ENCODE measurements at regions not wholly inside any gene's neighbourhood (a gene's known extent, or its start where the extent isn't known, plus 50 kb on each side); places are given as distances from the start of the nearest gene placed in this dataset.
A peak's percentile ranks its signal among the peaks of the same experiment; 100 is the strongest.

GRCh38 chr7:34507191-34507590, 150.8 kb upstream of the NPSR1 start:
- Histone ChIP-seq H3K4me1 (ENCODE audit: insufficient read depth, low read length, poor library complexity, severe bottlenecking) (no peaks in the 10 kb centered on the region), H3K27ac (ENCODE audit: low read depth, low read length, poor library complexity, severe bottlenecking) (no peak overlapping the region), H3K27me3 (replicated peaks; ENCODE audit: insufficient read depth, low read depth, low read length, poor library complexity) (no peaks in the 10 kb centered on the region), H3K36me3 (ENCODE audit: insufficient read depth, low read length, poor library complexity, severe bottlenecking) (no peaks in the 10 kb centered on the region), H3K9me3 (ENCODE audit: low read depth, low read length, poor library complexity, severe bottlenecking) (no peaks in the 10 kb centered on the region), H3K4me3 (ENCODE audit: low read depth, low read length, poor library complexity, severe bottlenecking) (no peak overlapping the region)
- BruUV-seq (replicated peaks) = no TSS peak
- POLR2A ChIA-PET (ENCODE audit: low non-redundant PET) = no interaction called here
- intact Hi-C loops (cut with micrococcal nuclease; ENCODE audit: unreplicated experiment) = no loop called here
- TF ChIP-seq CTCF (conservative IDR thresholded peaks at IDR 0.05; ENCODE audit: low read depth, low read length) (no peak), EZH2 (IDR thresholded peaks at IDR 0.05; ENCODE audit: borderline replicate concordance, low read depth, low read length, poor library complexity, severe bottlenecking) (no peak)
- no peak for DNase-seq (ENCODE audit: low spot score)
- CTCF ChIA-PET = no interaction called here

- Histone ChIP-seq H3K27me3 (replicated peaks; ENCODE audit: insufficient read depth, low read depth, low read length, poor library complexity) (no peaks in the 10 kb centered on the region), H3K4me3 (ENCODE audit: low read depth, low read length, poor library complexity, severe bottlenecking) (no peak overlapping the region), H3K9me3 (ENCODE audit: low read depth, low read length, poor library complexity, severe bottlenecking) (no peaks in the 10 kb centered on the region), H3K27ac (ENCODE audit: low read depth, low read length, poor library complexity, severe bottlenecking) (no peak overlapping the region), H3K4me1 (ENCODE audit: insufficient read depth, low read length, poor library complexity, severe bottlenecking) (no peaks in the 10 kb centered on the region), H3K36me3 (ENCODE audit: insufficient read depth, low read length, poor library complexity, severe bottlenecking) (no peaks in the 10 kb centered on the region)
- BruUV-seq (replicated peaks) = no TSS peak
- intact Hi-C loops (cut with micrococcal nuclease; ENCODE audit: unreplicated experiment) = no loop called here
- POLR2A ChIA-PET (ENCODE audit: low non-redundant PET) = no interaction called here
- CTCF ChIA-PET = no interaction called here
- TF ChIP-seq EZH2 (IDR thresholded peaks at IDR 0.05; ENCODE audit: borderline replicate concordance, low read depth, low read length, poor library complexity, severe bottlenecking) (no peak), CTCF (conservative IDR thresholded peaks at IDR 0.05; ENCODE audit: low read depth, low read length) (no peak)
- DNase-seq (ENCODE audit: low spot score) = peak; percentile 8
Observed at GRCh38 chr7:34523226-34523918, 134.6 kb upstream of the NPSR1 start.

GRCh38 chr7:34530259-34530658, 127.8 kb upstream of the NPSR1 start:
- Histone ChIP-seq H3K27me3 (replicated peaks; ENCODE audit: insufficient read depth, low read depth, low read length, poor library complexity) (no peaks in the 10 kb centered on the region), H3K9me3 (ENCODE audit: low read depth, low read length, poor library complexity, severe bottlenecking) (no peaks in the 10 kb centered on the region), H3K27ac (ENCODE audit: low read depth, low read length, poor library complexity, severe bottlenecking) (no peak overlapping the region), H3K36me3 (ENCODE audit: insufficient read depth, low read length, poor library complexity, severe bottlenecking) (no peaks in the 10 kb centered on the region), H3K4me3 (ENCODE audit: low read depth, low read length, poor library complexity, severe bottlenecking) (no peak overlapping the region), H3K4me1 (ENCODE audit: insufficient read depth, low read length, poor library complexity, severe bottlenecking) (no peaks in the 10 kb centered on the region)
- BruUV-seq (replicated peaks) = no TSS peak
- ChIA-PET CTCF (no interaction called here), POLR2A (ENCODE audit: low non-redundant PET) (no interaction called here)
- intact Hi-C loops (cut with micrococcal nuclease; ENCODE audit: unreplicated experiment) = no loop called here
- TF ChIP-seq EZH2 (IDR thresholded peaks at IDR 0.05; ENCODE audit: borderline replicate concordance, low read depth, low read length, poor library complexity, severe bottlenecking) (no peak), CTCF (conservative IDR thresholded peaks at IDR 0.05; ENCODE audit: low read depth, low read length) (no peak)
- no peak for DNase-seq (ENCODE audit: low spot score)

Measured in A673 (cell line).